Upper lobe of right lung (tissue), 1 donor: ENCODE measurements at regions not wholly inside any gene's neighbourhood (a gene's known extent, or its start where the extent isn't known, plus 50 kb on each side); places are given as distances from the start of the nearest gene placed in this dataset.

Experiments
- ATAC-seq: fragments of 200-7000 bp; cut with Tn5 transposase; one replicate; pipeline ENCODE4 v1.9.1; 2020; ENCODE audit warnings: mild to moderate bottlenecking, moderate library complexity
- DNase-seq: peaks from one replicate; pipeline ENCODE4 v3.0.0-alpha.2; 2020
- H3K27ac ChIP-seq: fragments of 200-600 bp; one replicate; pipeline ENCODE4 v1.8.0; 2022
- H3K27me3 ChIP-seq: fragments of 200-600 bp; one replicate; pipeline ENCODE4 v1.8.0; 2022; ENCODE audit warnings: mild to moderate bottlenecking
- H3K36me3 ChIP-seq: fragments of 200-600 bp; one replicate; pipeline ENCODE4 v1.8.0; 2022
- H3K4me1 ChIP-seq: fragments of 200-600 bp; one replicate; pipeline ENCODE4 v1.8.0; 2022
- H3K4me3 ChIP-seq: fragments of 200-600 bp; one replicate; pipeline ENCODE4 v1.8.0; 2022; ENCODE audit warnings: mild to moderate bottlenecking
- H3K9me3 ChIP-seq: fragments of 200-600 bp; one replicate; pipeline ENCODE4 v1.8.0; 2022
- CTCF ChIP-seq: fragments of 200-600 bp; IDR thresholded peaks from one replicate; pipeline ENCODE4 v1.8.0; 2022; ENCODE audit warnings: antibody characterized with exemption
- intact Hi-C: fragments of 100-400 bp; cut with DNase I; formaldehyde crosslinking; loops from one replicate; pipeline ENCODE4 v1.11.0; 2022
- donor health status: DM: no; HTN: yes; CAD: no; lungs with severe emphysema.

- Histone ChIP-seq H3K27ac (no peak overlapping the region), H3K4me3 (no peak overlapping the region)
- ATAC-seq: no peak
Observed at GRCh38 chr14:66216763-66217162, 269.4 kb upstream of the CCDC196 start.

DNA sequence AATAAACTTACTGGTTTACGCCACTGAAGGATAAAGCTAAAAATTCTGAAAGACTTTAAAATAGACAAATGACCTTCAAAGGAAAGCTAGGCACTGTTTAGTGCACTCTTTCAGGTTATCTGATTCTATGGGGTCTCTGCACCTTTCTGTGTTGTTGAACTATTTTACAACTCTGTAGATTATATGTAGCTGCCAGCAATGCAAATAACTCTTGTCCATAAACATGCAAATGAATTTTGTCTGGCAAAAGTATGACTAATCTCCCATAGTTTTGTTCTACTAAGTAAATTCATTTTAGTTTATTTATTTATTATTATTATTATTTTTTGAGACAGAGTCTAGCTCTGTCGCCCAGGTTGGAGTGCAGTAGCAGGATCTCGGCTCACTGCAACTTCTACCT lies 266.3 kb upstream of the CCDC196 start:
- no peak for DNase-seq
- TF ChIP-seq CTCF: no peak
- Histone ChIP-seq H3K27ac (no peak overlapping the region), H3K36me3 (no peaks in the 10 kb centered on the region), H3K27me3 (no peaks in the 10 kb centered on the region), H3K4me1 (no peaks in the 10 kb centered on the region), H3K9me3 (peaks cover 4% of the 10 kb centered on the region), H3K4me3 (no peak overlapping the region)
- ATAC-seq: no peak
- intact Hi-C loops: no loop called here

More at GRCh38 chr14:66216763-66217162, 269.4 kb upstream of the CCDC196 start:
- intact Hi-C loops: no loop called here
- H3K9me3 ChIP-seq: peaks cover 4% of the 10 kb centered on the region
- no peaks in the 10 kb centered on the region for H3K27me3 ChIP-seq
- no peaks in the 10 kb centered on the region for H3K4me1 ChIP-seq
- TF ChIP-seq CTCF: no peak
- no peak for DNase-seq
- no peaks in the 10 kb centered on the region for H3K36me3 ChIP-seq

- ATAC-seq (no peak), DNase-seq (no peak)
- Histone ChIP-seq H3K27ac (no peak overlapping the region), H3K36me3 (no peaks in the 10 kb centered on the region), H3K27me3 (no peaks in the 10 kb centered on the region), H3K4me1 (no peaks in the 10 kb centered on the region), H3K4me3 (no peak overlapping the region), H3K9me3 (no peaks in the 10 kb centered on the region)
- no peak for TF ChIP-seq CTCF
- intact Hi-C loops: no loop called here
Observed at GRCh38 chr14:66224492-66225178, 261.5 kb upstream of the CCDC196 start.

GRCh38 chr14:66225337-66225736 lies 260.8 kb upstream of the CCDC196 start:
- Histone ChIP-seq H3K4me1 (no peaks in the 10 kb centered on the region), H3K27me3 (no peaks in the 10 kb centered on the region), H3K4me3 (no peak overlapping the region), H3K9me3 (no peaks in the 10 kb centered on the region), H3K36me3 (no peaks in the 10 kb centered on the region), H3K27ac (no peak overlapping the region)
- intact Hi-C loops: no loop called here
- no peak for DNase-seq
- ATAC-seq: no peak
- TF ChIP-seq CTCF: no peak

DNA sequence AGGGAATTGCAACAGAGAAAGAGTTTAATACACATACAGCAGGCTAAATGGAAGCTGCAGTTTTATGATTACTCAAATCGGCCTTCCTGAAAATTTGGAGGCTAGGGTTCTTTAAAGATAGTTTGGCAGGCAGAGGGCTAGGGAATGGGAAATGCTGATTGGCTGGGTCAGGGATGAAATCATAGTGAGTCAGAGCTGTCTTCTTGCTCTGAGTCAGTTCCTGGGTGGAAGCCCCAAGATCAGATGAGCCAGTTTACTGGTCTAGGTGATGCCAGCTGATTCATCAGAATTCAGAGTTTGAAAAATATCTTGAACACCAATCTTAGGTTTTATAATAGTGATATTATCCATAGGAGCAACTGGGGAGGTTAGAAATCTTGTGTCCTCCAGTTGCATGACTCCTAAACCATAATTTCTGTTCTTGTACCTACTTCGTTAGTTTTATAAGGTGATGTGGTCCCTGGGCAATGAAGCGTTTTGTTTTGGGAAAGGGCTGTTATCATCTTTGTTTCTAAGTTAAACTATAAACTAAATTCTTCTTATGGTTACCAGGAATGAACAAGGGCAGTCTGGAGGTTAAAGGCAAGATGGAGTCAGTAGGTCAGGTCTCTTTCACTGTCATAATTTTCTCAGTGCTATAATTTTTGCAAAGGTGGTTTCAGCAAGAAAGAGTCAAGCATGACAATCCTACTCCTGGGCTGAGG lies 257.8 kb upstream of the CCDC196 start:
- H3K27me3 ChIP-seq: no peaks in the 10 kb centered on the region
- no peak overlapping the region for H3K4me3 ChIP-seq
- intact Hi-C loops: no loop called here
- no peak for DNase-seq
- no peak overlapping the region for H3K27ac ChIP-seq
- no peaks in the 10 kb centered on the region for H3K9me3 ChIP-seq
- no peaks in the 10 kb centered on the region for H3K36me3 ChIP-seq
- ATAC-seq: no peak
- no peaks in the 10 kb centered on the region for H3K4me1 ChIP-seq
- no peak for TF ChIP-seq CTCF
